GM19328 (cell line): ENCODE measurements at regions not wholly inside any gene's neighbourhood (a gene's known extent, or its start where the extent isn't known, plus 50 kb on each side); places are given as distances from the start of the nearest gene placed in this dataset.

ENCODE experiments used
- ATAC-seq: cut with Tn5 transposase; IDR thresholded peaks from one replicate; pipeline ENCODE4 v1.9.1; 2021; ENCODE audit warnings: mild to moderate bottlenecking, moderate library complexity; ENCODE audit not compliant: unreplicated experiment

DNA sequence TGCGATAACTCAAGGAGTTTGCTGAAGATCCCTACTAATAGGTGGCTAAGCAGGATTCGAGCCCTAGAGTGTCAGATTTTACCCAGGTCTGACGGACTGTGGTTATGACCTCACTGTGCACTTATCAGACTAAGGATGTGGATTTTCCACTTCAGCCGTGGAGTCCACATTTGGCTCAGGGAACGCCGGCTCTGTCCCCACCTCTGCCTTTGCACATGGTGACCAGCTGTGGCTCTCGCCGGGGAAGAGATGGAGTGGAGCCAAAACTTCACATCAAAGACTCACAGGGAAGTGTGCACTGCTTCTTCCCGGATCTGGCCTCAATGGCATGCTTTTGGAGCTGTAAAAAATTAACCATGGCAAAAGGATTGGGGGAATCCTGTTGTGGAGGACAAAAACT lies 249.3 kb upstream of the APCDD1 start:
- no peak for ATAC-seq

DNA sequence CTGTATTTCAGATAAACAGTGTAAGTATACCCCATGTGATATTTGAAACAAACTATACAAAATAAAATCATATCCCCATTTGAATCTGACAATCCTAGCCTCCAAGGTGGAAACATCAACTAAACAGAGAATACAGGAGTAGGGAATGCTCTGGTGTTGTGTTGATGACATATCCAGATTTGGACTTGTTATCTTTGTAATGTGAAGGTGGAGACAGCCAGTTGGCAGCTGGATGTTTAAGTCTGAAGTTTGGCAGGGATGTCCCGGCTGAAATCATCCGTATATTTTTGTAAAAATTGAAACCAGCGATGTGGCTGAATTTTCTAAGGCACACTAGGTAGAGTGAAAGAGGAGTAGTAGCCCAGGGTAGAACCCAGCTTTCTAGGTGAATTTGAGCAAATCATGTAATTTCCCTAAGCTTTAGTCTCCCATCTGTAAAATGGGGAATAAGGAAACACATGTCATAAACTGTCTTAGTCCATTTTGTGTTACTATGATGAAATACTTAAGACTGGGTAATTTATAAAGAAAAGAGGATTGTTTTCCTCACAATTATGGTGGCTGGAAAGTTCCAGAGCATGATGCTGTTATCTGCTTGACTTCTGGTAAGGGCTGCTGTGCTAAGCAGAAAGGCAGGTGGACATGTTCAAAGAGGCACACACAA lies 246.6 kb upstream of the APCDD1 start:
- ATAC-seq = no peak

DNA sequence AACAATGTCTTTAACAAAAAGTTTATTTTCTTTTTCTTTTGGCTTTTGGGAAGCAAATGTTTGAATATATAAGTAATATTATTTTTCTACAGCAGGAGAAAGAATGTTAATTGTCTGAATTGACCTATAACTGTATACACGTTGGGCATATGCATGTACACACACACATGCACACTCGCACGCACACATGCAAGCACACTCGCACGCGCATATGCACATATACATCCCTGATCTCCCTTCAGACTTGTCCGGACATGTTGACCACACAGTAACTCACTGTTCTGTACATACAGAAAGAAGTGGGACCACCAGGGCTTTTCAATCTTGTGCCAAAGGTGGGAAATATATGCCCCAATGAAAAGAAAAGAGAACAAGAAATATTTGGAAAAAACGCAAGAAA lies 245.1 kb upstream of the APCDD1 start:
- no peak for ATAC-seq

DNA sequence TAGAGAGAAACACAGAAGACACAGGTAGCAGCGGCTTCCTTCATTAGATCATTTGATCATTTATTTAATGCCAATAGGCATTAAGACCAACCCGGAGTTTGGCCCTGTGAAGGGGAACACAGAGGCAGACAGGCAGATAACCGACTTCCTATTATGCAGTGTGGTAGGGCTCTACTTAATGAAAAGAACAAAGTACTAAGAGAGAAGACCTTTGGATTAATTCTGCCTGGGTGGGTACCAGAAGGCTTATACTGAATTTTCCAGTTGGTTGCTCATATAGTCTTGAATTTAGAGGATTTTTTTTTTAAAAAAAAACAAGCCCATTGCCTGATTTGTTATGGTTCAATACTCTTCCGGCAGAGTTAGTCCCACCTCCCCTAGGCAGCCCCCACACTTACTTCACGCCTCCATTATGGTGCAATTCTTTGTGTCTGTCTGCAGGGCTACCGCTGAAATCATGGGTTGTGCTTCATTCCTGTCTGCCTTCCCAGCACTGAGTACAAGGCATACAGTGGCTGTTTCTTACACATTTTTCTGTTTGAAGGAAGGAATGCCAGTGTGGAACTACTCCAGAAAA lies 244.3 kb upstream of the APCDD1 start:
- no peak for ATAC-seq

DNA sequence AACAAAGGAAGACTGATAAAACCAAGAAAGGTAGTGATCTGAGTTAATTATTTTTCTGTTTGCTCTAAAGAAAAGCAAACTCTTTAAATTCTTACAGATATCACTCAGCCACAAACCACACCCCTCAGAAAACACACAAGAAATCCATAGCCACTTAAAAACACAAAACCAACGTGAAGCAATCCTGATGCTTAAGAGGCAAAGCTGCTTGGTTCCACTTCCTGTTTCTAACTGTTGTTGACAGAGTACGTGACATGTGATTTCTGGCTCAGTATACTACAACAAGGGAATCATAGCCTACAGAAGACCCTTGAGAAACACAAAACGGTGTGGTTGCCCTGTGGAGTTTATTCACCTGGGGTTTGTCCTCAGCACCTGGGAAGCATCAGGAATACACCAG lies 240.9 kb upstream of the APCDD1 start:
- ATAC-seq = no peak

DNA sequence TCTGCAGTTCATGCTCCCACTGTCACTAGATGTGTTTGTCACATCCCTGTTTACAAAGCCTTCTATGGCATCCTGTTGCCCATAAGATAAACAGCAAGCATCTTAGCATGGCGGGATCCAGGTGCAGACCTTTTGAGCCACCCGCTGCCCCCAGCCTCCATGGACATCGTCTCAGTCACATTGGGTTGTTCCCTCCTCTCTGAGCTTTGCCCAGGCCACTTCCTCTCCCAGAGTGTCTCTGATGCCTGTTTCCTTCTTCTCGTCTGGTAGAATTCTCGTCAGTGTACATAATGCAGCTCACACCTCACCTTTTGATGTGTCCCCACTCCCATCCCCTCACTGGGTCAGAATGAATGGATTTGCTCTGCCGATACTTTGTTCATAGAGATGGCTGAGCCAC lies 239.0 kb upstream of the APCDD1 start:
- ATAC-seq = no peak

DNA sequence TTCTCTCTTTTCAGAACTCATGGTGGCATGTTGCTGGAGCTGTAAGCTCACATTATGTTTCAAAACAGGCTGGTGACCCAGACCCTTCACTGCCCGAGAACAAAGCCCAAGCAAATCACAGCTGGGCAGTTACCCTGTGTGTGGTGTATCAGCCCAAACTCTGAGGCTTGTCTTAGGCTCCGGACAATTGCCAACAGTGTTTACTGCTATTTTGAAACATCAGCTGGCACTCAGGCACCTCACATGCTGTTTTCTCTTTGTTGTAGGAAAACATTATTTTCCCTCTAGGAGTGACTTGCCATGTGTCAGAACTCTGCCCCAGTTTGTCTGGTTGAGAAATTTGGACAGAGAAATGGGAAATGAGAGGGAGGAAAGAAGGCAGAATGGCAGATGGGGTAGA lies 237.6 kb upstream of the APCDD1 start:
- no peak for ATAC-seq

DNA sequence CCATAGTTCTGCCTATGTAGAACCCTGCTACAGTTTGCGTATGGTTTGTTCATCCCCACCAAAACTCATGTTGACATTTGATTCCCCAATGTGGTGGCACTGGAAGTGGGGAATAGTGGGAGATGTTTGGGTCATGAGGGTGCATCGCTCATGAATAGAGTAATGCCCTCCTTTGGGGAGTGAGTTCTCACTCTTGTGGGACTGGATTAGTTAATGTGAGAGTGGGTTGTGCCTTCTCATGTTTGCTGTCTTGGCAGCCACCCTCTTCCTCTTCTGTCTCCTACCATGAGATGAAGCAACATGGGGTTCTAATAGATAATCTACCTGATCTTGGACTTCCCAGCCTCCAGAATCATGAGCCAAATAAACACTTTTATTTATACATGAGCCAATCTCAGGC lies 237.2 kb upstream of the APCDD1 start:
- no peak for ATAC-seq

DNA sequence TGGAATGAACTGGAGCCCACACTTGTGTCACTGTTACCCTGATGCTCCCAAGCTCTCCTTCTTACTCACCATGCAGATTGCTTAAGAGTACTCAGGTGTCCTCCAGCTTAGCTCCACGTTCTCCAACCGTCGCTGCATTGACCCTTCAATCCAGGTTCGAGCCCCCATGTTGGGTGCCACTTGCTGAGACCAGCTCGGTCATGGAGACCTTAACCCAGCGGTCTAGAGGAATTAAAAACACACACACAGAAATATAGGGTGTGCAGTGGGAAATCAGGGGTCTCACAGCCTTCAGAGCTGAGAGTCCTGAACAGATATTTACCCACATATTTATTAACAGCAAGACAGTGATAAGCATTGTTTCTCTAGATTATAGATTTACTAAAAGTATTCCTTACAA lies 229.1 kb upstream of the APCDD1 start:
- ATAC-seq = no peak

DNA sequence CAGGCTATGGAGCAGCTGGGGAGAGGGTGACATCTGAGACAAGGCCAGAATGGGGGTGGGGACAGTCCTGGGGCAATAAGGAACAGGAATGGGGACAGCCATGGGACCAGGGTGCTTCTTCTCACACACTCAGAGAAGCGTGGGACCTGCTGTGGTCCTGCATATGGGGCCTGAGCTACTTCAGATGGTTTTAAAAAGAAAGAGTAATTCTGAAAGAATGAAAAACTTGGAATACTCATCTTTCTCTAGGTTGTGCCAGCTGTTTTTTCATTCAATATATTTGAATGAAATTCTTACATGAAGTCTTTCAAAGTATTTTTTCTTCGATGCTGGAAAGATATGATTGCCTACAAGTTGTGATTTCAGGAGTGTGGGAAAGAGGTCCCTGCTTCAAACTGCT lies 227.5 kb upstream of the APCDD1 start:
- ATAC-seq = no peak

DNA sequence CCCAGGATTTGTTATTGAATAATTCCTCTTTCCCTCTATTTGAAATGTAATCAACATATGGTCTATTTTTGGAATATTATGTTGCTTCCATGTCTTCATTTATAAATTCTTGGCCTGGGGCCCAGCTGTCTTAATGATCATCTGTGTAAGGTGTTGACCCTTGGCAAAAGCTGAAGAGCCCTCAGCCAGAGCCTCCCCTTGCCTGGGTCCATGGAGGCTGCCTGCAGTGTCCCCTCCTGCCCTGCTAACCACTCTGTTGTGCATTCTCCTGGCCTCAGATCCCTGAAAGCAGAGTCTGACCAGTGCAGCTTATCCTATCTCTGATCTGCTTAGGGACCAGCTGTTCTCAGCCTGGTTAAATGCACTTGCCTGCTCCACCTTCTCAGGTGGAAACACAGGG lies 226.1 kb upstream of the APCDD1 start:
- no peak for ATAC-seq

DNA sequence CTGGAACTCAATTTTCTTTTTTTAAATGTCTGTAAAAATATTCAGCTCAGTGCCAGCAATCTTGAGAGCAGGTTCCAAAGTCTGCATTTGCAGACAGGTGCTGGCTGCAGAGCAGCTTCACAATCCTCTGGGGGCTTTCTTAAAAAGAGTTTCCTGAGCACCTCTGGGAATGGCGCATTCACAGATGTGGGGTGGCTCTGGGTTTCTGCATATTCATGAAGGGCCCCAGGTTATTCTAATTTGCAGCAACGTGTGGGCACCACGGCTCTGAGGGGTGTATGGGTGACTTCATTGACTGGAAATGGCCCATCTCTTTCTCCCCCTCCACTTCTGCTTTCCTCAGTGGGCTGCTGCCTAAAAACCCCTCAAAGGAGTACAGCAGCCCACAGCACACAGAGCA lies 225.0 kb upstream of the APCDD1 start:
- no peak for ATAC-seq

DNA sequence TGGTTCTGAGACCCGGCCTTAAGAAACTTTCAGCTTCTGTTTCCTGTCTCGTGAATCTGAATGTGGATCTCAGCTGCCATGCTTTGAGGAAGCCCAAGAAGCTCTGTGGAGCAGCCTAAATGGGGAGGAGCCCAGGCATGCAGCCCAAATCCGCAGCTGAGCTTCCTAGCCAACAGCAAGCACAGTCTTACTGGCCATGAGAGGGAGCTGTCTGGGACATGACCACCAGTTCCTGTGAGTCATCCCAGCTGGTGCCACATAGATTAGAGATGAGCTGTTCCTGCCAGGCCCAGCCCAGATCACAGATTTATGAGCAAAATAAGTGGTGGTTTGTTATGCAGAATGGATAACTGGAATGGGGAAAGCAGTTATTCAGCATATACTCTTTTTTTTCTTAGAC lies 224.4 kb upstream of the APCDD1 start:
- ATAC-seq = no peak

DNA sequence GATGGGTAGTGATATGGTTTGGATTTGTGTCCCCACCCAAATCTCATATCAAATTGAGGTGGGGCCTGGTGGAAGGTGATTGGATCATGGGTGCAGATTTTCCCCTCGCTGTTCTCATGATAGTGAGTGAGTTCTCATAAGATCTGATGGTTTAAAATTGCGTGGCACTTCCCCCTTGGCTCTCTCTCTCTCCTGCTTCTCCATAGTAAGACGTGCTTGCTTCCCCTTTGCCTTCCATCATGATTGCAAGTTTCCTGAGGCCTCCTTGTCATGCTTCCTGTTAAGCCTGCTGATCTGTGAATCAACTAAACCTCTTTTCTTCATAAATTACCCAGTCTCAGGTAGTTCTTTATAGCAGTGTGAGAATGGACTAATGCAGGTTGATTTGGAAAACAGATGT lies 223.2 kb upstream of the APCDD1 start:
- ATAC-seq = no peak

DNA sequence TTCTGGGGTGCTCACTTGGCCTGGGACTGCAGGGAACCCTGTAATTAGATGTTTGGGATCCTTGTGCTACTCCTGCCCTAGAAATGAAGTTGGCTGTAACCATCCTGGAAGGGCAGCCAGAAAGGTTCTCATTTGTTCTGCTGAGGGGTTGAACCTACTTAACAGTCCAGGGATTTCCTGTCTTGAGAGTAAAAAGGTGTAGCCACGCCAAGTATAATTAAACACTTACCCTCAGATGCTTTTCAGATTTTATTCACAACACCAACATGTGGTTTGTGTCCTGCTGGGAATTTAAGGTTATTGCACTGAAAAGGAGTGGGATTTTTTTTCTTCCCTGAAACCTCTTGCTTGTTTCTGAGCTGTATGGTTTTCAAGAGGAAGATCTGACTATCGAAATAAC lies 222.4 kb upstream of the APCDD1 start:
- ATAC-seq = no peak

DNA sequence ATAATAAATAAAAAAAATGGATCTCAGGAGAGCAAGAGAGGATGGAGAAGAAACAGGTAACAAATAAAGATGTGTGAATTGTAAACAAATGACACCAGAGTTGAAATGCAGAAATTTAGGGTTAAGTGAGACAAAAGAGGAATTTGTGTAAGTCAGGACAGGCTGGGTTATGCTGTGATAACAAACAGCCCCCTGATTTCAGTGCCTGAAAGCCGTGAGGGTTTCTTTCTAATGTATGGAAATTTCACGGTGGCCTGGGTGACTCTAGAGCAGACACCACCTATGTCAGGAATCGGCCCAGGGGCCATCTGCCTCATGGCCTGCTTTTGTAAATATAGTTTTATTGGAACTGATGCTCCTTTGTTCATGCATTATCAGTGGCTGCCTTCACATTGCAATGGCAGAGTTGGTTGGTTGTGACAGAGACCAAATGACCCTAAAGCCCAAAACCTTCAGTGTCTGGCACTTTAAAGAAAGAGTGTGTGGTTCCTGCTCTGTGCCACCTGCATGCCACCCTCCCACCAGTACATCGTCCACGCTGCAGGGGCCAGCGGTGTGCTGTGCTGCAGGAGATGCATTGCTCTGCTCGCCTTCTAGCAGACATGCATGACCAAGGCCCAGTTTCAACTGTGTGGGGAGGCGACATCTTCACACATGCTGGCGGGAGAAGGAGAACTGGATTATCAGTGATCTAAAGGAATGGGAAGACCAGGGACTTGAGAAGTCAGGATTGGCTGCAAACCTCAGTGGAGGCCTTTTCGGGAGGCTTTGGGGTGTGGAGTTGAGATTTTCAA lies 221.2 kb upstream of the APCDD1 start:
- ATAC-seq = no peak

DNA sequence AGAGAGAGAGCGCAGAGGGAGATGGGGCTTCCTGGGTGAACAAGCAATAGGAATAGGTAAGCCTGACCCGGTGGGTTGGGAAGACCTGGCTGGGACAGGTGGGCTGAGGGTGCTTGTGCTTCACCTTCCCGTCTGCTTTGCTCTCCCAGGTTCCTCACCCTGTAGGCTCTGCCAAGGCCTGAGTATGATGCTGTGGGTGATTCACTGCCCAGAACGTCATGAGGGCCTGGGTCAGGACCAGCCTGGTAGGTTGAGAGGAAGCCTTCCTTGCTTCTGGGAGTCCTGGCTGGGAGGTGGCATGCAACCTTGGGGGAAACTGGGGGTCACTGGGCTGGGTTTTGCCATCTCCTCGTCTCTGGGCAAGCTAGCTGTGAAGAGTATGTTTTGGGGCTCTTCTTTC lies 220.2 kb upstream of the APCDD1 start:
- no peak for ATAC-seq

DNA sequence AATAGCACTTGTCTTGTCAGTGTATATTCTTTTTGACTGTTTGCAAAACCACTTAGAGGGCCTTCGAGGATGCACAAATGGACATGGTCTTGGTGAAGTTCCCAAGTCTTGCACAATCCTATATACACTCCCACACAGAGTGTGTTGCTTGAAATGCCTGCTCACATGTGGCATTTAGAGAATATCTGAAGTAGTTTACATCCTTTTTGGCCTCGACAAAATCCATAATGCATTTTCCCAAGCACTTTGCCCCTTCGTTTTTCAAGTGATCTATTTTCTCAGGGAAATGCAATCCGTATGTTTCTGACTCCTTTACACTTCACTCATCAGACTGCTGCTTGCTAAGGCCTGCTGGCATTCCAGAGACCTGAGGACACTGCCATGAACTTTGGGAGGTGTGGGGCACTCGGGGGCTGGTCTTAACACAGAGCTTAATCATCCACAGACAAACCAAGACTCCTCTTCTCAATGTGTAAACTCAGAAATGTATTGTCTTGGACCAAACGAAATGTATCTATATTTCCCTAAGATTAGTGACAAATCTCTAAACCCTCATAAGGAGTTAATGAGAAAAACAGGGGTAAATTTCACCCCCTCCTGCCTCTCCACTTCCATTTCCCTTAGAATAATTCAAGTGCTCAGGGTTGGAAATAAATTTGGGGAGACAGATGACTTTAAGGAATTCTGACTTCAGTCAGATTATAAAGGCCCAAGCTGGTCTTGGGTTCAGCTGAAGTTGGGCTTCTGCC lies 219.3 kb upstream of the APCDD1 start:
- ATAC-seq = no peak

DNA sequence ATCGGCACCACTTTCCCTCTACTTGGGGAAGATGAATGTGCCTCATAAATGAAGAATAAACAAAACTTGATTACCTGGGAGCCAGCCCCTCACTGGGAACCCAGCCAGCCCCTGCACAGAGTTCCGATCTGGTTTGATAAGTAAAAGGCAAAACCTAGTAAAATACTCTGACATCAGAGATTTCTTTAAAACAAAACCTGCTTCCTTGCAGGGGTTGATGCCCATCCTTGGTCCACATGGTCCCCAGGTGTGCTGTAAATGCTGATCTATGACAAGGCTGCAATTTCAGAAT lies 218.8 kb upstream of the APCDD1 start:
- ATAC-seq = no peak

DNA sequence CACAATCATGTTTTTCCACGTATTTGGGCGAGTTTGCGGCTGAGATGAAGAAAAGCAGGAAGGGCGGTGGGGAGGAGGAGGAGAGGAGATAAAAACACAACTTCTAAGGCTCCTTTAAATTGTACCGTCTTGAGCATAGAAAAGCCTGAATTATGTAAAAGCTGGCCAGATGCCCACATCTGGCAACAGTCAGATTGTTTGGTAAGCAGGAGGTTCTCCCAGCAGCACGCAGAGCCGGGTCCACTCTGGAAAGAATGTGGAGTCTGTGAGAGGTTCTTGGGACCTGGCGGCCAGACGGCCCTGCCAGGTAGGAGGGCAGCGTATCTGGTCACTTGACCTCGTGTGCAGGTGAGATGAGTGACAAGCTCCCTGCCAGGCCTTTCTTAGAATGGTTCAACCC lies 215.3 kb upstream of the APCDD1 start:
- ATAC-seq = no peak

DNA sequence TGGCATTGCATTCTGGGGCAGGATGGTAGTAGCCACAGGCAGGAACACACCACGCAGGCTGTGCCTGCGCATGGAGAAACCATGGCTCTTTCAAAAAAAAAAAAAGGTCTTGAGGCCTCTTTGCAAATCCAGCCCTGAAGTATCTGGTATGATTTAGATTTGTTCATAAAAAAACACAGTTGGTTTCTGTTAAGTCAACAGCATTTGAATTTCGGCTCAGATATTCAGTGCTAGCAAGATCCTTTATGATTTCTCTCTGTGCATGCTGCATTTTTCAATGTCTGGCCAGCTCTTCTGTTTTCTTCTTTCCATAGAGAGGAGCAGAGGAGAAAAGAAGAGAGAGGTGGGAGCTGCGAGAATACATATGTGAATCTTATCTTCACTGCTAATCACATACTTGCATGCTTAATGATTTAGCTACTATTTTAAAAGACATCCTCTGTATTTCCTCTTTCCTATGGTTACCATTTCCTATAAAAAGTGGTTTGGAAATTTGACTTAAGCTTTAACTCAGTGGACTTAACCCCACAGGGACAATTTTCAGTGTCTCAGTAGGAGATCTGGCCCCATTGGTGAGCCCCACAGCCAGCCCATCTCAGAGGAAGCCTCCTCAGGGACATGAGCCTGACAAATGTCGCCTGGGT lies 214.3 kb upstream of the APCDD1 start:
- ATAC-seq = no peak
